Ovary (tissue), 3 donors: ENCODE measurements at regions not wholly inside any gene's neighbourhood (a gene's known extent, or its start where the extent isn't known, plus 50 kb on each side); places are given as distances from the start of the nearest gene placed in this dataset.
"Not testable (repeated sequence)": the region's sequence is repeated elsewhere in the genome, so short reads cannot be mapped to it uniquely, and the experiment has no call there.

Source experiments
- CTCF ChIP-seq, 3 donors: fragments of 450-650 bp in 2 of 3; fragments of 200-600 bp in 1 of 3; IDR thresholded peaks; one replicate each; pipeline versions ENCODE4 v1.5.1 to v1.8.0; 2016 to 2022; ENCODE audit warnings: antibody characterized with exemption in 3 of 3, mild to moderate bottlenecking in 1 of 3
- EP300 ChIP-seq: sonication (generic); formaldehyde crosslinking; IDR thresholded peaks from one replicate; pipeline ENCODE4 v1.6.1; 2017; ENCODE audit warnings: antibody characterized with exemption
- donor health status: DM: no; HTN: no; CAD: no.

GRCh38 chr1:121020350-121021236 is 131.0 kb downstream of the PPIAL4A start:
- TF ChIP-seq CTCF (IDR thresholded peaks at IDR 0.05); EP300: not testable (repeated sequence)
